ENCODE measurements at regions not wholly inside any gene's neighbourhood (a gene's known extent, or its start where the extent isn't known, plus 50 kb on each side); places are given as distances from the start of the nearest gene placed in this dataset.

DNA sequence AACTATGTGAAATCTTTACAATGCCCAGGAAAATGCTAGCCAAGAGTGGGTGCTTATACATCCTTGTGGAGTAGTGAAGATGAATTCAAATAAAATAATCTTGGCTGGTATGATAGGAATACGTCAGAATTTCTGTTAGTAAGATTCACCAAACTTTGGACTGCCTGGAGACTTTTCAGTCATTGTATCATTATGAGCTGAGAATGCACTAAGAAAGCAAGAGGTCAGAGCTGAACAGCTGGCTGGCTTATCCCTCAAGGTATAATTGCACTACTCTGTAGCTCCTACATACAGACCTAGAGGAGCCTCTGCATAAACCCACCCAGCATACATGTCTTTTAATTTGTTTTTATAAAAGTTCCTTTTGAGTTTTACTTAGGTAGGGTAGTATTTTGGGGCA is 568.5 kb upstream of the RIOK2 start (continued):
- TF ChIP-seq, protein P1, sequence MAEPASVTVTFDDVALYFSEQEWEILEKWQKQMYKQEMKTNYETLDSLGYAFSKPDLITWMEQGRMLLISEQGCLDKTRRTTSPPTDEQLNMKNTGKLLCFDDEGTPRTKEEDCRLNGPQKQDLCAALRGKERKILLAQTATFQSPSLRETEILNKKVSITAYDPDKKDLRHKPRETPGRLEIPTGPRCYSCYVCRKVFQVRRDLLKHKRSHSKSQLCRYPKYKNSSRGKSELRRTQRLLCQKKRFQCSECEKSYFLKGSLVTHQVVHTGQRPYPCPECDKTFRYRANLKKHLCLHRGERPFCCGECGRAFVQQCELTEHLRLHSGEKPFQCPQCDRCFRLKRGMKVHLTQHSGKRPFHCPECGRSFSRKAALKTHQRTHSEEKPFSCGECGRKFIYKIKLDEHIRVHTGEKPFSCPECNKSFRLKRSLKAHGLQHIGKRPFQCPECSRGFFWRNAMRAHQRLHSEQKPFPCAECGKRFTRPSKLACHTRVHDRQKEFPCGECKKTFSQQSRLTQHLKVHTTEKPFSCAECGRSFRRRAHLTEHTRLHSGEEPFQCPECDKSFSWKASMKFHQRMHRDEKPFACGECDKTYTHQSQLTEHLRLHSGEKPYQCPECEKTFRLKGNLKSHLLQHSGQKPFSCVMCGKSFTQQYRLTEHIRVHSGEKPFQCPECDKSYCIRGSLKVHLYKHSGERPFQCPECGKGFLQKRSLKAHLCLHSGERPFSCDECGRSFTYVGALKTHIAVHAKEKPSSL (CRISPR knock-in tag; conservative IDR thresholded peaks at IDR 0.05), result no peak
- TF ChIP-seq, protein P2, sequence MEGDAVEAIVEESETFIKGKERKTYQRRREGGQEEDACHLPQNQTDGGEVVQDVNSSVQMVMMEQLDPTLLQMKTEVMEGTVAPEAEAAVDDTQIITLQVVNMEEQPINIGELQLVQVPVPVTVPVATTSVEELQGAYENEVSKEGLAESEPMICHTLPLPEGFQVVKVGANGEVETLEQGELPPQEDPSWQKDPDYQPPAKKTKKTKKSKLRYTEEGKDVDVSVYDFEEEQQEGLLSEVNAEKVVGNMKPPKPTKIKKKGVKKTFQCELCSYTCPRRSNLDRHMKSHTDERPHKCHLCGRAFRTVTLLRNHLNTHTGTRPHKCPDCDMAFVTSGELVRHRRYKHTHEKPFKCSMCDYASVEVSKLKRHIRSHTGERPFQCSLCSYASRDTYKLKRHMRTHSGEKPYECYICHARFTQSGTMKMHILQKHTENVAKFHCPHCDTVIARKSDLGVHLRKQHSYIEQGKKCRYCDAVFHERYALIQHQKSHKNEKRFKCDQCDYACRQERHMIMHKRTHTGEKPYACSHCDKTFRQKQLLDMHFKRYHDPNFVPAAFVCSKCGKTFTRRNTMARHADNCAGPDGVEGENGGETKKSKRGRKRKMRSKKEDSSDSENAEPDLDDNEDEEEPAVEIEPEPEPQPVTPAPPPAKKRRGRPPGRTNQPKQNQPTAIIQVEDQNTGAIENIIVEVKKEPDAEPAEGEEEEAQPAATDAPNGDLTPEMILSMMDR (IDR thresholded peaks at IDR 0.05), result no peak
- TF ChIP-seq FOXJ3 (CRISPR knock-in tag; IDR thresholded peaks at IDR 0.05; ENCODE audit: borderline replicate concordance), result no peak
- TF ChIP-seq NFYB (CRISPR knock-in tag; conservative IDR thresholded peaks at IDR 0.05; ENCODE audit: low read depth), result no peak
- no peak for TF ChIP-seq KAT7 (CRISPR knock-in tag; IDR thresholded peaks at IDR 0.05; ENCODE audit: borderline replicate concordance)
- TF ChIP-seq, protein P3, sequence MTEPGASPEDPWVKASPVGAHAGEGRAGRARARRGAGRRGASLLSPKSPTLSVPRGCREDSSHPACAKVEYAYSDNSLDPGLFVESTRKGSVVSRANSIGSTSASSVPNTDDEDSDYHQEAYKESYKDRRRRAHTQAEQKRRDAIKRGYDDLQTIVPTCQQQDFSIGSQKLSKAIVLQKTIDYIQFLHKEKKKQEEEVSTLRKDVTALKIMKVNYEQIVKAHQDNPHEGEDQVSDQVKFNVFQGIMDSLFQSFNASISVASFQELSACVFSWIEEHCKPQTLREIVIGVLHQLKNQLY (CRISPR knock-in tag; IDR thresholded peaks at IDR 0.05), result no peak
- no peak for TF ChIP-seq ZNF219 (CRISPR knock-in tag; IDR thresholded peaks at IDR 0.05; ENCODE audit: borderline replicate concordance)
- TF ChIP-seq SP1 (CRISPR knock-in tag; conservative IDR thresholded peaks at IDR 0.05), result no peak
- TF ChIP-seq, protein P4, sequence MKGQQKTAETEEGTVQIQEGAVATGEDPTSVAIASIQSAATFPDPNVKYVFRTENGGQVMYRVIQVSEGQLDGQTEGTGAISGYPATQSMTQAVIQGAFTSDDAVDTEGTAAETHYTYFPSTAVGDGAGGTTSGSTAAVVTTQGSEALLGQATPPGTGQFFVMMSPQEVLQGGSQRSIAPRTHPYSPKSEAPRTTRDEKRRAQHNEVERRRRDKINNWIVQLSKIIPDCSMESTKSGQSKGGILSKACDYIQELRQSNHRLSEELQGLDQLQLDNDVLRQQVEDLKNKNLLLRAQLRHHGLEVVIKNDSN (CRISPR knock-in tag; IDR thresholded peaks at IDR 0.05), result no peak

DNA sequence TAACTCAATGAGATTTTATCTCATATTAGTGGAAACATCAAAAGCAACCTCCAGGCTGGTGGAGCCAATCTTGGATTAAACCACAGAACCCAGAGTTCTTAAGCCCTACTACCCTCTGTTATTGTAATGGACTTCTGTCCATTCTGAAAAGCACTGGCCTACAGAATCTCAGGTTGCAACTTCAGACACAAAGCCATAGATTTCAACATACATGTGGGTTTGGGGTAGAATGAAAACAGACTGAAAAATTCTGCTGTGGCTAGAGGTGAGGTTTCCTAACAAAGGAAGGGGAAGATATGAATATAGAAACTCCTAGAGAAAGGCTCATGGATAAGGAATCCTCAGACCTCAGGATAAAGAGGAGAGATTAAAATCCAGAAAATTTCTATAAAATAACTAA is 569.8 kb upstream of the RIOK2 start:
- ATAC-seq, result no peak
- Mint-ChIP-seq H3K9me3 (peaks cover 3% of the 10 kb centered on the region; the same call in 1 of the 2 replicates), H3K36me3 (no peaks in the 10 kb centered on the region), H3K27ac (no peak overlapping the region), H3K27me3 (ENCODE audit: low read depth) (no peaks in the 10 kb centered on the region), H3K4me1 (no peaks in the 10 kb centered on the region), H3K4me3 (no peak overlapping the region)
- no peak for DNase-seq (ENCODE audit: low spot score)
- POLR2A ChIA-PET, result interaction anchor here (0.6 kb wide), 1 partner anchor 650 kb away, joined by 3 read pairs; no protein-coding TSS in a partner anchor
- CTCF ChIA-PET, result no interaction called here
- TF ChIP-seq, protein P5, sequence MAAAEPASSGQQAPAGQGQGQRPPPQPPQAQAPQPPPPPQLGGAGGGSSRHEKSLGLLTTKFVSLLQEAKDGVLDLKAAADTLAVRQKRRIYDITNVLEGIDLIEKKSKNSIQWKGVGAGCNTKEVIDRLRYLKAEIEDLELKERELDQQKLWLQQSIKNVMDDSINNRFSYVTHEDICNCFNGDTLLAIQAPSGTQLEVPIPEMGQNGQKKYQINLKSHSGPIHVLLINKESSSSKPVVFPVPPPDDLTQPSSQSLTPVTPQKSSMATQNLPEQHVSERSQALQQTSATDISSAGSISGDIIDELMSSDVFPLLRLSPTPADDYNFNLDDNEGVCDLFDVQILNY (CRISPR knock-in tag; IDR thresholded peaks at IDR 0.05), result no peak
- no peak for TF ChIP-seq ELF4 (CRISPR knock-in tag; IDR thresholded peaks at IDR 0.05; ENCODE audit: low read depth)
- TF ChIP-seq ZNF232 (CRISPR knock-in tag; IDR thresholded peaks at IDR 0.05), result no peak
- TF ChIP-seq, protein P6, sequence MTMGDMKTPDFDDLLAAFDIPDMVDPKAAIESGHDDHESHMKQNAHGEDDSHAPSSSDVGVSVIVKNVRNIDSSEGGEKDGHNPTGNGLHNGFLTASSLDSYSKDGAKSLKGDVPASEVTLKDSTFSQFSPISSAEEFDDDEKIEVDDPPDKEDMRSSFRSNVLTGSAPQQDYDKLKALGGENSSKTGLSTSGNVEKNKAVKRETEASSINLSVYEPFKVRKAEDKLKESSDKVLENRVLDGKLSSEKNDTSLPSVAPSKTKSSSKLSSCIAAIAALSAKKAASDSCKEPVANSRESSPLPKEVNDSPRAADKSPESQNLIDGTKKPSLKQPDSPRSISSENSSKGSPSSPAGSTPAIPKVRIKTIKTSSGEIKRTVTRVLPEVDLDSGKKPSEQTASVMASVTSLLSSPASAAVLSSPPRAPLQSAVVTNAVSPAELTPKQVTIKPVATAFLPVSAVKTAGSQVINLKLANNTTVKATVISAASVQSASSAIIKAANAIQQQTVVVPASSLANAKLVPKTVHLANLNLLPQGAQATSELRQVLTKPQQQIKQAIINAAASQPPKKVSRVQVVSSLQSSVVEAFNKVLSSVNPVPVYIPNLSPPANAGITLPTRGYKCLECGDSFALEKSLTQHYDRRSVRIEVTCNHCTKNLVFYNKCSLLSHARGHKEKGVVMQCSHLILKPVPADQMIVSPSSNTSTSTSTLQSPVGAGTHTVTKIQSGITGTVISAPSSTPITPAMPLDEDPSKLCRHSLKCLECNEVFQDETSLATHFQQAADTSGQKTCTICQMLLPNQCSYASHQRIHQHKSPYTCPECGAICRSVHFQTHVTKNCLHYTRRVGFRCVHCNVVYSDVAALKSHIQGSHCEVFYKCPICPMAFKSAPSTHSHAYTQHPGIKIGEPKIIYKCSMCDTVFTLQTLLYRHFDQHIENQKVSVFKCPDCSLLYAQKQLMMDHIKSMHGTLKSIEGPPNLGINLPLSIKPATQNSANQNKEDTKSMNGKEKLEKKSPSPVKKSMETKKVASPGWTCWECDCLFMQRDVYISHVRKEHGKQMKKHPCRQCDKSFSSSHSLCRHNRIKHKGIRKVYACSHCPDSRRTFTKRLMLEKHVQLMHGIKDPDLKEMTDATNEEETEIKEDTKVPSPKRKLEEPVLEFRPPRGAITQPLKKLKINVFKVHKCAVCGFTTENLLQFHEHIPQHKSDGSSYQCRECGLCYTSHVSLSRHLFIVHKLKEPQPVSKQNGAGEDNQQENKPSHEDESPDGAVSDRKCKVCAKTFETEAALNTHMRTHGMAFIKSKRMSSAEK (CRISPR knock-in tag; IDR thresholded peaks at IDR 0.05; ENCODE audit: borderline replicate concordance), result no peak
- no peak for TF ChIP-seq RORB (CRISPR knock-in tag; IDR thresholded peaks at IDR 0.05)
- TF ChIP-seq PRRX2 (CRISPR knock-in tag; IDR thresholded peaks at IDR 0.05), result no peak
- TF ChIP-seq ZNF423 (CRISPR knock-in tag; IDR thresholded peaks at IDR 0.05), result no peak
- TF ChIP-seq ZNF138 (CRISPR knock-in tag; conservative IDR thresholded peaks at IDR 0.05), result no peak
- TF ChIP-seq, protein P7, sequence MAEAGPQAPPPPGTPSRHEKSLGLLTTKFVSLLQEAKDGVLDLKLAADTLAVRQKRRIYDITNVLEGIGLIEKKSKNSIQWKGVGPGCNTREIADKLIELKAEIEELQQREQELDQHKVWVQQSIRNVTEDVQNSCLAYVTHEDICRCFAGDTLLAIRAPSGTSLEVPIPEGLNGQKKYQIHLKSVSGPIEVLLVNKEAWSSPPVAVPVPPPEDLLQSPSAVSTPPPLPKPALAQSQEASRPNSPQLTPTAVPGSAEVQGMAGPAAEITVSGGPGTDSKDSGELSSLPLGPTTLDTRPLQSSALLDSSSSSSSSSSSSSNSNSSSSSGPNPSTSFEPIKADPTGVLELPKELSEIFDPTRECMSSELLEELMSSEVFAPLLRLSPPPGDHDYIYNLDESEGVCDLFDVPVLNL (CRISPR knock-in tag; IDR thresholded peaks at IDR 0.05; ENCODE audit: borderline replicate concordance, low read depth), result no peak
- TF ChIP-seq, protein P4 (CRISPR knock-in tag; IDR thresholded peaks at IDR 0.05), result no peak
- TF ChIP-seq, protein P8, sequence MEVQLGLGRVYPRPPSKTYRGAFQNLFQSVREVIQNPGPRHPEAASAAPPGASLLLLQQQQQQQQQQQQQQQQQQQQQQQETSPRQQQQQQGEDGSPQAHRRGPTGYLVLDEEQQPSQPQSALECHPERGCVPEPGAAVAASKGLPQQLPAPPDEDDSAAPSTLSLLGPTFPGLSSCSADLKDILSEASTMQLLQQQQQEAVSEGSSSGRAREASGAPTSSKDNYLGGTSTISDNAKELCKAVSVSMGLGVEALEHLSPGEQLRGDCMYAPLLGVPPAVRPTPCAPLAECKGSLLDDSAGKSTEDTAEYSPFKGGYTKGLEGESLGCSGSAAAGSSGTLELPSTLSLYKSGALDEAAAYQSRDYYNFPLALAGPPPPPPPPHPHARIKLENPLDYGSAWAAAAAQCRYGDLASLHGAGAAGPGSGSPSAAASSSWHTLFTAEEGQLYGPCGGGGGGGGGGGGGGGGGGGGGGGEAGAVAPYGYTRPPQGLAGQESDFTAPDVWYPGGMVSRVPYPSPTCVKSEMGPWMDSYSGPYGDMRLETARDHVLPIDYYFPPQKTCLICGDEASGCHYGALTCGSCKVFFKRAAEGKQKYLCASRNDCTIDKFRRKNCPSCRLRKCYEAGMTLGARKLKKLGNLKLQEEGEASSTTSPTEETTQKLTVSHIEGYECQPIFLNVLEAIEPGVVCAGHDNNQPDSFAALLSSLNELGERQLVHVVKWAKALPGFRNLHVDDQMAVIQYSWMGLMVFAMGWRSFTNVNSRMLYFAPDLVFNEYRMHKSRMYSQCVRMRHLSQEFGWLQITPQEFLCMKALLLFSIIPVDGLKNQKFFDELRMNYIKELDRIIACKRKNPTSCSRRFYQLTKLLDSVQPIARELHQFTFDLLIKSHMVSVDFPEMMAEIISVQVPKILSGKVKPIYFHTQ (CRISPR knock-in tag; IDR thresholded peaks at IDR 0.05), result no peak
- TF ChIP-seq ZNF671 (CRISPR knock-in tag; IDR thresholded peaks at IDR 0.05), result no peak
- no peak for TF ChIP-seq SP1 (CRISPR knock-in tag; conservative IDR thresholded peaks at IDR 0.05)
- TF ChIP-seq ZBTB21 (CRISPR knock-in tag; IDR thresholded peaks at IDR 0.05; ENCODE audit: borderline replicate concordance), result no peak

Data from WTC11 (cell line).